H1 (cell line): ENCODE measurements at regions not wholly inside any gene's neighbourhood (a gene's known extent, or its start where the extent isn't known, plus 50 kb on each side); places are given as distances from the start of the nearest gene placed in this dataset.

Experiments used
- CTCF ChIA-PET: fragments of 300-600 bp; sonication (Branson Sonifier 250); formaldehyde crosslinking; loops from one replicate; lab custom pipeline; 2021; ENCODE audit not compliant: partially characterized antibody; lab: Charles Lee
- POLR2A ChIA-PET: fragments of 300-600 bp; sonication (Branson Sonifier 250); formaldehyde crosslinking; loops from one replicate; lab custom pipeline; 2021; ENCODE audit warnings: inconsistent platforms; ENCODE audit not compliant: partially characterized antibody; lab: Charles Lee
- DNase-seq, 2 experiments: peaks; one replicate each; pipeline versions ENCODE4 v3.0.0 to v3.0.0-alpha.2; 2010 to 2022; ENCODE audit warnings: low spot score in 2 of 2, low read depth in 1 of 2, mixed read lengths in 1 of 2
- FAIRE-seq: peaks from 2 replicates; lab custom pipeline; 2011; peaks lifted over from hg19 to GRCh38; lab: Jason Lieb, UNC
- H2AFZ ChIP-seq: 2 replicates; pipeline ENCODE4 v1.8.1; 2012; ENCODE audit warnings: low read length, inconsistent platforms
- H2AK5ac ChIP-seq: 2 replicates; pipeline ENCODE4 v1.6.1; 2013; ENCODE audit warnings: low read depth, low read length
- H2BK120ac ChIP-seq: replicated peaks from 2 replicates; pipeline ENCODE3; 2013; ENCODE audit warnings: low read depth, low read length, inconsistent platforms
- H2BK12ac ChIP-seq: 2 replicates; pipeline ENCODE4 v1.6.1; 2013; ENCODE audit warnings: low read depth, low read length
- H2BK15ac ChIP-seq: 2 replicates; pipeline ENCODE4 v1.6.1; 2013; ENCODE audit warnings: low read length
- H2BK20ac ChIP-seq: 2 replicates; pipeline ENCODE4 v1.6.1; 2013; ENCODE audit warnings: low read length
- H2BK5ac ChIP-seq: 2 replicates; pipeline ENCODE4 v1.6.1; 2013; ENCODE audit warnings: low read depth, low read length
- H3K14ac ChIP-seq: 2 replicates; pipeline ENCODE4 v1.6.1; 2013; ENCODE audit warnings: inconsistent platforms; ENCODE audit not compliant: insufficient read length
- H3K18ac ChIP-seq: 2 replicates; pipeline ENCODE4 v1.6.1; 2013; ENCODE audit warnings: low read length; ENCODE audit errors: extremely low read depth
- H3K23ac ChIP-seq: 2 replicates; pipeline ENCODE4 v1.6.1; 2013; ENCODE audit warnings: inconsistent platforms; ENCODE audit not compliant: insufficient read length
- H3K23me2 ChIP-seq: 2 replicates; pipeline ENCODE4 v1.6.1; 2013; ENCODE audit warnings: low read depth, low read length
- H3K27ac ChIP-seq: 2 replicates; pipeline ENCODE4 v1.6.1; 2011; ENCODE audit warnings: low read depth, low read length, inconsistent platforms
- H3K27me3 ChIP-seq, 4 experiments: replicated peaks in 1 of 4; 1 replicate in 1 of 4; 2 replicates in 3 of 4; pipeline versions ENCODE4 v1.6.1 to v1.8.1; 2011 to 2013; ENCODE audit warnings: low read length in 3 of 4, mild to moderate bottlenecking in 3 of 4, inconsistent platforms in 2 of 4, mixed read lengths in 2 of 4, moderate library complexity in 1 of 4; ENCODE audit not compliant: control insufficient read depth in 3 of 4, insufficient read depth in 3 of 4; ENCODE audit errors: extremely low read depth in 1 of 4
- H3K36me3 ChIP-seq, 4 experiments: 2 replicates each; pipeline versions ENCODE4 v1.6.1 to v1.8.1; 2011 to 2013; ENCODE audit warnings: mild to moderate bottlenecking in 4 of 4, low read length in 3 of 4, moderate library complexity in 2 of 4, control low read depth in 1 of 4, inconsistent platforms in 1 of 4; ENCODE audit not compliant: insufficient read depth in 4 of 4, control insufficient read depth in 2 of 4
- H3K4ac ChIP-seq: replicated peaks from 2 replicates; pipeline ENCODE3; 2013; ENCODE audit warnings: low read length, low read depth, mixed read lengths, inconsistent platforms; ENCODE audit not compliant: insufficient read length
- H3K4me1 ChIP-seq, 4 experiments: replicated peaks in 1 of 4; 1 replicate in 1 of 4; 2 replicates in 3 of 4; pipeline versions ENCODE4 v1.6.1 to v1.8.1; 2011 to 2013; ENCODE audit warnings: low read length in 3 of 4, inconsistent platforms in 2 of 4, mixed read lengths in 1 of 4; ENCODE audit not compliant: insufficient read depth in 4 of 4, control insufficient read depth in 3 of 4
- H3K4me2 ChIP-seq, 2 experiments: 2 replicates each; pipeline versions ENCODE4 v1.6.1 to v1.8.1; 2011 to 2013; ENCODE audit warnings: low read depth in 2 of 2, low read length in 2 of 2, control low read depth in 1 of 2, inconsistent platforms in 1 of 2, mild to moderate bottlenecking in 1 of 2; ENCODE audit not compliant: insufficient read depth in 1 of 2
- H3K4me3 ChIP-seq, 4 experiments: fragments of 200-600, 300-600 bp in 1 of 4; sonication (generic), shearing (Covaris generic), sonication (Bioruptor Twin) in 1 of 4; 2 replicates each; pipeline versions ENCODE4 v1.5.1 to v1.8.1; 2011 to 2016; ENCODE audit warnings: low read length in 4 of 4, low read depth in 3 of 4, control low read depth in 2 of 4, inconsistent platforms in 2 of 4, mild to moderate bottlenecking in 2 of 4, mixed read lengths in 1 of 4, moderate library complexity in 1 of 4; ENCODE audit not compliant: insufficient read depth in 2 of 4; ENCODE audit errors: extremely low read depth in 1 of 4
- H3K56ac ChIP-seq: replicated peaks from 2 replicates; pipeline ENCODE3; 2013; ENCODE audit warnings: low read depth, mild to moderate bottlenecking, mixed read lengths, low read length, inconsistent platforms; ENCODE audit not compliant: insufficient read length
- H3K79me1 ChIP-seq: 2 replicates; pipeline ENCODE4 v1.6.1; 2013; ENCODE audit warnings: low read depth, low read length, control low read depth
- H3K79me2 ChIP-seq, 2 experiments: 2 replicates each; pipeline versions ENCODE4 v1.6.1 to v1.8.1; 2012 to 2013; ENCODE audit warnings: low read length in 2 of 2, mild to moderate bottlenecking in 2 of 2, inconsistent platforms in 1 of 2; ENCODE audit not compliant: insufficient read depth in 2 of 2, control insufficient read depth in 1 of 2
- H3K9ac ChIP-seq, 4 experiments: replicated peaks in 1 of 4; 1 replicate in 1 of 4; 2 replicates in 3 of 4; pipeline versions ENCODE4 v1.6.1 to v1.8.1; 2011 to 2013; ENCODE audit warnings: low read depth in 3 of 4, low read length in 3 of 4, control low read depth in 2 of 4, mild to moderate bottlenecking in 2 of 4, moderate library complexity in 2 of 4, inconsistent platforms in 1 of 4; ENCODE audit errors: extremely low read depth in 1 of 4
- H3K9me3 ChIP-seq, 2 experiments: 2 replicates each; pipeline versions ENCODE4 v1.6.1 to v1.8.1; 2012 to 2013; ENCODE audit warnings: mild to moderate bottlenecking in 2 of 2, moderate library complexity in 2 of 2, control low read depth in 1 of 2, inconsistent platforms in 1 of 2, low read depth in 1 of 2, low read length in 1 of 2, mixed read lengths in 1 of 2; ENCODE audit not compliant: insufficient read depth in 2 of 2
- H4K20me1 ChIP-seq, 2 experiments: replicated peaks in 1 of 2; 2 replicates each; pipeline versions ENCODE3 to v1.8.1; 2011 to 2013; ENCODE audit warnings: inconsistent platforms in 2 of 2, low read length in 2 of 2, mild to moderate bottlenecking in 1 of 2; ENCODE audit not compliant: insufficient read depth in 2 of 2, control insufficient read depth in 1 of 2
- H4K5ac ChIP-seq: 2 replicates; pipeline ENCODE4 v1.6.1; 2013; ENCODE audit warnings: low read length, low read depth, mixed read lengths, inconsistent platforms; ENCODE audit not compliant: insufficient read length
- H4K8ac ChIP-seq: 2 replicates; pipeline ENCODE4 v1.8.0; 2013; ENCODE audit warnings: mild to moderate bottlenecking, moderate library complexity, low read length, inconsistent platforms; ENCODE audit not compliant: insufficient read depth; ENCODE audit errors: extremely low read depth
- H4K91ac ChIP-seq: replicated peaks from 2 replicates; pipeline ENCODE3; 2013; ENCODE audit warnings: low read length, mixed read lengths, inconsistent platforms; ENCODE audit not compliant: insufficient read length
- BACH1 ChIP-seq: IDR thresholded peaks from 2 replicates; pipeline ENCODE4 v1.6.1; 2012; ENCODE audit warnings: low read length, improper control_type of control experiment
- WGBS, 2 experiments: shearing (Covaris generic) in 1 of 2; methylation state at CpG; one replicate each; pipeline versions ENCODE4 v1.1.6 to v1.1.7; 2013 to 2015; ENCODE audit warnings: low lambda C conversion rate in 2 of 2, mixed read lengths in 2 of 2, inconsistent platforms in 1 of 2, low coverage in 1 of 2, missing lambda C conversion rate in 1 of 2; ENCODE audit not compliant: insufficient replicate concordance in 2 of 2, insufficient coverage in 1 of 2, insufficient read length in 1 of 2; ENCODE audit errors: extremely low coverage in 1 of 2, missing lambda C conversion rate in 1 of 2; 5-methylcytosine and 5-hydroxymethylcytosine counted together

GRCh38 chr2:228614741-228615140 is 433.3 kb upstream of the SPHKAP start:
- Histone ChIP-seq H2BK20ac (no peak overlapping the region), H3K4me2 (no peak overlapping the region), H2AK5ac (no peak overlapping the region), H3K9ac (no peak overlapping the region), H3K27me3 (no peaks in the 10 kb centered on the region), H3K56ac (no peak overlapping the region), H3K23ac (no peak overlapping the region), H4K8ac (no peak overlapping the region), H2BK5ac (no peak overlapping the region), H4K5ac (no peak overlapping the region), H2BK15ac (no peak overlapping the region), H3K79me2 (no peaks in the 10 kb centered on the region), H2AFZ (no peak overlapping the region), H3K4me3 (no peak overlapping the region), H3K79me1 (no peaks in the 10 kb centered on the region), H3K4ac (no peak overlapping the region), H2BK12ac (no peak overlapping the region), H3K14ac (no peak overlapping the region), H3K4me1 (no peaks in the 10 kb centered on the region), H3K9me3 (no peaks in the 10 kb centered on the region), H2BK120ac (no peak overlapping the region), H3K18ac (no peak overlapping the region), H4K20me1 (no peaks in the 10 kb centered on the region), H3K23me2 (no peaks in the 10 kb centered on the region), H4K91ac (no peak overlapping the region), H3K36me3 (no peaks in the 10 kb centered on the region), H3K27ac (no peak overlapping the region)
- DNase-seq = no peak
- WGBS, 2 experiments = 87% methylated on average over 2 of the region's 2 CpGs; no CpG with 5 or more reads in 1 of the 2 experiments
- no peak for FAIRE-seq
- no peak for TF ChIP-seq BACH1
- ChIA-PET CTCF (no interaction called here), POLR2A (no interaction called here)
